GM12878 (cell line): ENCODE measurements at regions not wholly inside any gene's neighbourhood (a gene's known extent, or its start where the extent isn't known, plus 50 kb on each side); places are given as distances from the start of the nearest gene placed in this dataset.

Source experiments
- LARP7 ChIP-seq: fragments of 450-650 bp; IDR thresholded peaks from 2 replicates; pipeline ENCODE4 v1.6.1; 2017; ENCODE audit warnings: mild to moderate bottlenecking
- NFIC ChIP-seq: IDR thresholded peaks from 2 replicates; pipeline ENCODE4 v1.6.1; 2012; ENCODE audit warnings: low read depth, mild to moderate bottlenecking, inconsistent platforms, low read length, moderate library complexity
- POLR2A ChIP-seq: IDR thresholded peaks from 2 replicates; pipeline ENCODE4 v1.6.1; 2011; ENCODE audit warnings: low read depth, mild to moderate bottlenecking, low read length
- POLR2AphosphoS2 ChIP-seq: IDR thresholded peaks from 2 replicates; pipeline ENCODE4 v1.6.1; 2011; ENCODE audit warnings: low read depth, mild to moderate bottlenecking, low read length, improper control_type of control experiment, moderate library complexity
- SP1 ChIP-seq: IDR thresholded peaks from one replicate; pipeline ENCODE4 v1.6.1; 2011; ENCODE audit warnings: low read depth, low read length

DNA sequence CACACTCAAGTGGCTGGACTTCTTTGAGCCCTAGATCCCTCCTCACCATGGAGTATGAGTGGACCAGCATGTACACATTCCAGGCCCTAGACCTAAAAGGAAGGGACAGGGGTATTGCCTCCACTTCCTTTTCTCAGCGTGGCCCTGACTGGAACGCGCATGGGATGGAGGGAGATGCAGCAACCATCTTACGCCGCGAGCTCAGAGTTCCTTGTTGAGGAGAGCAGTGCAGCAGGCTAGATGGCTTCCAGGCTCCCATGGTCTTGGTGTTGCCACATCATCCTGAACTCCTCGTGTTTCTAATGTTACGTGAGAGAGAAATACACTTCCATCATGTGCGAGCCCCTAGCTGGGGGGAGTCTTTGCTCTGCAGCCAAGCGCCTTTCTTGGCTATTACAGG, 61.8 kb upstream of the DIO3 start:
- TF ChIP-seq POLR2AphosphoS2 (no peak), SP1 (no peak), LARP7 (no peak), NFIC (no peak), POLR2A (no peak)
